Posterior vena cava (tissue), 2 donors: ENCODE measurements at regions not wholly inside any gene's neighbourhood (a gene's known extent, or its start where the extent isn't known, plus 50 kb on each side); places are given as distances from the start of the nearest gene placed in this dataset.

ENCODE experiments used
- DNase-seq: peaks from one replicate; pipeline ENCODE4 v3.0.0-alpha.2; 2020; ENCODE audit warnings: low spot score
- intact Hi-C, 2 donors: fragments of 100-400 bp; cut with DNase I; formaldehyde crosslinking; loops; one replicate each; pipeline versions ENCODE4 v1.14.1 to v1.14.2; 2022 to 2023
- donor health status: DM: yes; HTN: yes; CAD: no.
- donor health status: DM: yes; HTN: yes; CAD: no.

GRCh38 chr17:15892731-15893657 lies 51.9 kb upstream of the ADORA2B start:
- DNase-seq, result no peak
- intact Hi-C loops, result no loop called here

- intact Hi-C loops, result no loop called here
- no peak for DNase-seq
These were observed 51.3 kb upstream of the ADORA2B start for GRCh38 chr17:15893658-15894024.

- DNase-seq, result no peak
- intact Hi-C loops, result no loop called here
These were observed 50.7 kb upstream of the ADORA2B start for GRCh38 chr17:15894258-15894657.

- intact Hi-C loops, result no loop called here
- DNase-seq, result no peak
These were observed 49.8 kb upstream of the ADORA2B start for GRCh38 chr17:15894913-15895658.
